ENCODE measurements at regions not wholly inside any gene's neighbourhood (a gene's known extent, or its start where the extent isn't known, plus 50 kb on each side); places are given as distances from the start of the nearest gene placed in this dataset.

DNA sequence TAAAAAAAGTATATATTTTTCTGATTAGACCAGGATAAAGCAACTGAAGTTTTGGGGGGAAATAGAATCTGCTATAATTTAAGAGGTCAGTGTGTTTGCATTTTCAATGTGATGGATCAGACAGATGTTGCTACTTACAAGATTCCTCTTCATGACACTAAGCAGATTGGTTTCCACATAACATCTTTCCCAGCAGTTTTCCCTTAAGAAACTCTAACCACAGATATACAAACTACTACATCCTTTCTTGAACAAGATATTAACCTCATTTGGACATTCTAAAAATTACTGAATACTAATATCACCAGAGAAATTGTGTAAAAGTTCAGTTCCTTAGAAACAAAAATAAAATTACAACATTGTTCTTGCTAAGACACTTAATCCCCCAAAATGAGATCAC, 106.7 kb upstream of the GUCY1A1 start:
- Histone ChIP-seq H3K4me3 (ENCODE audit: low read length) (no peak overlapping the region), H3K36me3 (replicated peaks; ENCODE audit: low read depth, low read length) (no peaks in the 10 kb centered on the region), H3K79me2 (ENCODE audit: low read length) (no peaks in the 10 kb centered on the region), H3K4me1 (ENCODE audit: low read length) (no peaks in the 10 kb centered on the region), H3K9ac (ENCODE audit: low read length) (no peak overlapping the region), H2AFZ (ENCODE audit: low read depth, low read length) (no peak overlapping the region), H3K27me3 (ENCODE audit: low read depth, low read length) (no peaks in the 10 kb centered on the region), H3K4me2 (ENCODE audit: low read length) (no peak overlapping the region), H3K27ac (ENCODE audit: low read length) (no peak overlapping the region), H3K9me3 (ENCODE audit: insufficient read depth, low read length) (no peaks in the 10 kb centered on the region), H4K20me1 (ENCODE audit: insufficient read depth, low read length) (no peaks in the 10 kb centered on the region)
- no peak for TF ChIP-seq EZH2phosphoT487 (IDR thresholded peaks at IDR 0.05; ENCODE audit: low read depth)
- TF ChIP-seq, protein P1, sequence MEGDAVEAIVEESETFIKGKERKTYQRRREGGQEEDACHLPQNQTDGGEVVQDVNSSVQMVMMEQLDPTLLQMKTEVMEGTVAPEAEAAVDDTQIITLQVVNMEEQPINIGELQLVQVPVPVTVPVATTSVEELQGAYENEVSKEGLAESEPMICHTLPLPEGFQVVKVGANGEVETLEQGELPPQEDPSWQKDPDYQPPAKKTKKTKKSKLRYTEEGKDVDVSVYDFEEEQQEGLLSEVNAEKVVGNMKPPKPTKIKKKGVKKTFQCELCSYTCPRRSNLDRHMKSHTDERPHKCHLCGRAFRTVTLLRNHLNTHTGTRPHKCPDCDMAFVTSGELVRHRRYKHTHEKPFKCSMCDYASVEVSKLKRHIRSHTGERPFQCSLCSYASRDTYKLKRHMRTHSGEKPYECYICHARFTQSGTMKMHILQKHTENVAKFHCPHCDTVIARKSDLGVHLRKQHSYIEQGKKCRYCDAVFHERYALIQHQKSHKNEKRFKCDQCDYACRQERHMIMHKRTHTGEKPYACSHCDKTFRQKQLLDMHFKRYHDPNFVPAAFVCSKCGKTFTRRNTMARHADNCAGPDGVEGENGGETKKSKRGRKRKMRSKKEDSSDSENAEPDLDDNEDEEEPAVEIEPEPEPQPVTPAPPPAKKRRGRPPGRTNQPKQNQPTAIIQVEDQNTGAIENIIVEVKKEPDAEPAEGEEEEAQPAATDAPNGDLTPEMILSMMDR (IDR thresholded peaks at IDR 0.05; ENCODE audit: low read depth, low read length): no peak

DNA sequence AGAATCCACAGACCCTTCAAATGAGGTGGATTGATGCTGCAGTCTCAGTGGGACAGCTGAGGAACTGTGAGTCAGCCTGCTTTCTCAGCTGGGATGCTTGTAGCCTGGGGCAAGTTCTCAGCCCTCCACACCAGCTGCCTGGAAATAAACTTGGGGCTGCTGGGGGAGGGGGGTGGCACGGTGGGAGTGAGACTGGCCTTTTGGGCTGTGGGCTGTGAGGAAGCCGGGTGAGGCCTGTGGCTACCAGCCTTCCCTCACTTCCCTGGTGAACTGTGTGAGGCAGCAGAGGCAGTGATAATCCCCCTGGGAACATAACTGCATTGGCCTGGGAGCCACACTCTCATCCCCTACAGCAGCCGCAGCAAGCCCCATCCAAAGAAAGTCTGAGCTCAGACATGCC, 114.5 kb upstream of the GUCY1A1 start:
- no peak overlapping the region for H3K4me3 ChIP-seq (ENCODE audit: low read length)
- H3K4me2 ChIP-seq (ENCODE audit: low read length): no peak overlapping the region
- H3K79me2 ChIP-seq (ENCODE audit: low read length): no peaks in the 10 kb centered on the region
- TF ChIP-seq, protein P1 (IDR thresholded peaks at IDR 0.05; ENCODE audit: low read depth, low read length): no peak
- no peak for TF ChIP-seq EZH2phosphoT487 (IDR thresholded peaks at IDR 0.05; ENCODE audit: low read depth)
- H3K36me3 ChIP-seq (replicated peaks; ENCODE audit: low read depth, low read length): no peaks in the 10 kb centered on the region
- H3K4me1 ChIP-seq (ENCODE audit: low read length): no peaks in the 10 kb centered on the region
- no peaks in the 10 kb centered on the region for H4K20me1 ChIP-seq (ENCODE audit: insufficient read depth, low read length)
- no peaks in the 10 kb centered on the region for H3K9me3 ChIP-seq (ENCODE audit: insufficient read depth, low read length)
- no peak overlapping the region for H3K27ac ChIP-seq (ENCODE audit: low read length)
- no peak overlapping the region for H3K9ac ChIP-seq (ENCODE audit: low read length)
- no peaks in the 10 kb centered on the region for H3K27me3 ChIP-seq (ENCODE audit: low read depth, low read length)
- no peak overlapping the region for H2AFZ ChIP-seq (ENCODE audit: low read depth, low read length)

DNA sequence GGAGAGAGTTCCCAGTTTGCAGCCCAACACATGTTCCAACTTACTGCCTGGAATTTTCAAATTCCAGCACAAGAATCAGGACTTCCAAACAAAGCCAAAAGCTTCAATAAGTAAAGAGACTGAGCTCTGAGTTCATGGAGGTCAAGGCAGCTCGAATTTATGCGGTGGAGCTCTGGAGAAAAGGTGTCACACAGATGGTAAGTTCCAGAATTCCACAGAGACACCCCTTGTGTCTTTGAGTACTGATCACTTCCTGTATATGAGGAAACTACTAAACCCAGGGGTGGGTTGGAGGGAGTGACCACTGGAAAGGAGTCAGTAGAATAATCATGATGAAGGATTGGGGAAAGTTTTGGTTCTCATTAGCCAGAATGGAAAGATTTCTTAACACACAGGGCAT, 118.5 kb upstream of the GUCY1A1 start:
- Histone ChIP-seq H3K27me3 (ENCODE audit: low read depth, low read length) (no peaks in the 10 kb centered on the region), H4K20me1 (ENCODE audit: insufficient read depth, low read length) (no peaks in the 10 kb centered on the region), H3K36me3 (replicated peaks; ENCODE audit: low read depth, low read length) (no peaks in the 10 kb centered on the region), H3K79me2 (ENCODE audit: low read length) (no peaks in the 10 kb centered on the region), H3K4me2 (ENCODE audit: low read length) (no peak overlapping the region), H3K9ac (ENCODE audit: low read length) (no peak overlapping the region), H2AFZ (ENCODE audit: low read depth, low read length) (no peak overlapping the region), H3K9me3 (ENCODE audit: insufficient read depth, low read length) (no peaks in the 10 kb centered on the region), H3K4me1 (ENCODE audit: low read length) (peaks cover 4% of the 10 kb centered on the region; the same call in 1 of the 2 replicates), H3K27ac (ENCODE audit: low read length) (no peak overlapping the region), H3K4me3 (ENCODE audit: low read length) (no peak overlapping the region)
- TF ChIP-seq EZH2phosphoT487 (IDR thresholded peaks at IDR 0.05; ENCODE audit: low read depth): no peak
- TF ChIP-seq, protein P1 (IDR thresholded peaks at IDR 0.05; ENCODE audit: low read depth, low read length): no peak

DNA sequence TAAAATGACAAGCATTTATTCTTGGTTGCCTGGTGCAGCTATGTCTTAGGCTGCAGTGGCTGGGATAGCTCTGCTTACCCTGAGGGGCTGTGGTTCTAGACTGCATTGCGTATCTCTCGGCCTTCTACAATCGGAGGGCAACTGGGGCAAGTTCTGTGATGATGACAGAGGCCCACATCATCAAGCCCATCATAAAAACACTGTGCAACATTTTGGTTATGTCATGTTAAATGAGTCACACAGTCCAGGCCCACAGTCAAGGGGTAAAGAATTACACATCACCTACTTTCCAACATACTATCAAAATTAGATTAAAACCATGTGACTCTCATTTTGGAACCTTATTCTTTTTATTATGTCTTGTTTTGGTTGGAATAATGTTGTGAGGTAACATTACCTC, 120.2 kb upstream of the GUCY1A1 start:
- Histone ChIP-seq H3K27ac (ENCODE audit: low read length) (no peak overlapping the region), H3K79me2 (ENCODE audit: low read length) (no peaks in the 10 kb centered on the region), H3K36me3 (replicated peaks; ENCODE audit: low read depth, low read length) (no peaks in the 10 kb centered on the region), H4K20me1 (ENCODE audit: insufficient read depth, low read length) (no peaks in the 10 kb centered on the region), H3K4me1 (ENCODE audit: low read length) (peaks cover 4% of the 10 kb centered on the region; the same call in 1 of the 2 replicates), H3K9me3 (ENCODE audit: insufficient read depth, low read length) (no peaks in the 10 kb centered on the region), H3K9ac (ENCODE audit: low read length) (no peak overlapping the region), H2AFZ (ENCODE audit: low read depth, low read length) (no peak overlapping the region), H3K4me3 (ENCODE audit: low read length) (no peak overlapping the region), H3K27me3 (ENCODE audit: low read depth, low read length) (no peaks in the 10 kb centered on the region), H3K4me2 (ENCODE audit: low read length) (no peak overlapping the region)
- TF ChIP-seq, protein P1 (IDR thresholded peaks at IDR 0.05; ENCODE audit: low read depth, low read length): no peak
- TF ChIP-seq EZH2phosphoT487 (IDR thresholded peaks at IDR 0.05; ENCODE audit: low read depth): no peak
